GM12872 (cell line): ENCODE measurements at regions not wholly inside any gene's neighbourhood (a gene's known extent, or its start where the extent isn't known, plus 50 kb on each side); places are given as distances from the start of the nearest gene placed in this dataset.

Experiments used
- CTCF ChIP-seq: IDR thresholded peaks from 3 replicates; pipeline ENCODE4 v1.5.1; 2011; ENCODE audit warnings: low read depth, mild to moderate bottlenecking, low read length, moderate library complexity; ENCODE audit not compliant: insufficient read depth

GRCh38 chr5:124480964-124481363 is 265.5 kb downstream of the ZNF608 start:
- TF ChIP-seq CTCF, result no peak

GRCh38 chr5:124480022-124480421 is 266.4 kb downstream of the ZNF608 start:
- no peak for TF ChIP-seq CTCF

GRCh38 chr5:124478264-124478663 is 268.2 kb downstream of the ZNF608 start:
- TF ChIP-seq CTCF, result no peak

- TF ChIP-seq CTCF, result no peak
Measured at GRCh38 chr5:124477577-124477976, 268.9 kb downstream of the ZNF608 start.

- TF ChIP-seq CTCF, result no peak
Measured at GRCh38 chr5:124477062-124477461, 269.4 kb downstream of the ZNF608 start.

- no peak for TF ChIP-seq CTCF
Measured at GRCh38 chr5:124474528-124475215, 271.8 kb downstream of the ZNF608 start.

GRCh38 chr5:124468671-124469411 is 277.6 kb downstream of the ZNF608 start:
- TF ChIP-seq CTCF, result no peak
